ENCODE measurements at regions not wholly inside any gene's neighbourhood (a gene's known extent, or its start where the extent isn't known, plus 50 kb on each side); places are given as distances from the start of the nearest gene placed in this dataset.
A peak's percentile ranks its signal among the peaks of the same experiment; 100 is the strongest.
"Not testable (repeated sequence)": the region's sequence is repeated elsewhere in the genome, so short reads cannot be mapped to it uniquely, and the experiment has no call there.

DNA sequence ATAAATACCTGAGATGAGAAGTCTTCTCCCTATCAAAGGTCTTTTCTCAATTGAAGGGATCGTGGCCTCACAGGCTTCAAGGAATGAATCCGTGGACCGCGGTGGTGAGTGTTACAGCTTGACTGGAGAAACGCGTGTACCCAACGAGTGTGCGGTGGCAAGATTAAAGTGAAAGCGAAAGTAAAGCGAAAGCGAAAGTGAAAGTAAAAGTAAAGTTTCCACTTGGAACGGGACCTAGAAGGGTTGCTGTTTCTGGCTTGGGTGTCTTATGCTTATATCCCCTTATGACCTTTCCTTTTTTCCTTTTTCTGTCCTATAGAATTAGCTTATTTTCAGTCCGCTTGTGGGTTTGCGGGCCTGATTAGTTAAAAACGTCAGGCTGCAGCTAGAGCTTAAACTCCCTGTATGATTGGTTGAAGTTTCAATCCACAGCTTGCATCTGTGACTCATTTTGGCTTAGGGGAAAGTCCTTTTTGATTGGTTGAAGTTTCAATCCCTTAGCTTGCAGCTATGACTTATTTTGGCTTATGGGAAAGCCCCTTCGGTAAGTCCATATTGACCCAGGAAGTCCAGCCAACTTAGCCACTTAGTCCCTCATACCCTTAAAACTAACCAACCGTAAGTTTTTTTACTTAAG lies 924.3 kb upstream of the CDH10 start:
- DNase-seq = peak in 1 of 5 donors; percentile 0

DNA sequence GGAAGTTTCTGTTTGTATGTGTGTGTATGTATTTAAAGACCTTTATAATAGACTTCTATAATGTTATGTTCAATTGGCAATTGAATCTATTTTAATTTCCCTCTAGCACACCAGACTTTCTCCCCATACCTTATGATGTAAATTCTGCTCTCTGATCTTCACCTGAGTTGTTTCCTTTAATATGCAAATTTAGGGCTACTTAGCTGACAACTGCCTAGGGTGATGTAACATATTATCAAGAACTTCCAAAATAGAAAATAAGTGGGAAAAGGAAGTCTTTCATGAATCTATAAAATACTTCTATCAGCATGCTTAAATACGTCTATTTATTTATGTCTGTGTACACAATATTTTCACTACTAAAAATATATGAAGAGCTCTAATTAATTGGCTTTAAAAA lies 923.5 kb upstream of the CDH10 start:
- no peak for DNase-seq

- no peak for DNase-seq
These were observed 923.1 kb upstream of the CDH10 start for GRCh38 chr5:25567881-25568280.

GRCh38 chr5:25562656-25563055 lies 917.9 kb upstream of the CDH10 start:
- no peak for DNase-seq

- no peak for DNase-seq
These were observed 909.3 kb upstream of the CDH10 start for GRCh38 chr5:25554077-25554476.

DNA sequence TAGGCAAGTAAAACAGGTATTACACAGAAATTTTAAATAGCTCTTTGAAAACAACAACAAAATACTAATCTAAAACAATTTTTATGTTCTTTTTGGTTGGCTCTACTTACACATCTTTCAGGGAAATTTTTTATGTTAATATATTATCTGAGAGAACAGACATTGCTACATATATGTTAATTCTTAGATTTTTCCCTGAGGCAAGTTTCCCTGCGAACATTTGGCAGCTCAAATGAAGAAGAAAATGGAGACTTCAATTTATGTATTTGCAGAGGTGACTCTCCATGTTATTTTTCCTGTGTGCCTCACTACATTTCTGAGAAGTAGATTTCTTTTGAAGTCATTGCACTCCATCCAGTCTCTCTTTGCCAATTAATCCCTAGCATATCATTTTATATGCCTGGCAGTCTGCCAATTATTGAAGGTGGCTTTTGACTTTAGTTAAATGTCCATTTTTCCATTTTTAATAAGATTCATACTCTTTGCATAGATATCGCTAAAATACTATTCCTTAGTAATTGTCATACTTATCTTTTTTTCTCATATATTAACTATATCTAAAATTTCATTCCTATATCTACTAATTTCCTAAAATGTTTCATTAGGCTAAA lies 908.2 kb upstream of the CDH10 start:
- no peak for DNase-seq

DNA sequence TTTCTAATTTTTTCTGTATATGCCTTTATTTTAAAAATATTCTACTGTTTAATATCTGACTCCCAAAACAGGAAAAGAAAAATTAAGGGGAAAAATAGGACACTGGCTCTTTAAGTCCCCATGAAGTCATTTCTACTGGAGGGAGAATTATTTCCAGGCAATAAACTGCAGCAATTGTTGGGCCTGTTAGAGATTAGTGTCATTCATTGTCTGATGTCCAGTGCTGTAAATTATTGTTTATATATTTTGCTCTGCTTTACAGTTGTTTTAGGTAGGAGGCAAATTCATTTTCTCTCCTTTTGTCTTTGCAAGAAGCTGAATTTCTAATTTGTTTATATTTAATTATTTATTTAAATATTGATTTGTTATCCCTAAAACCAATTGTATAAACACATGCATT lies 906.0 kb upstream of the CDH10 start:
- DNase-seq = no peak

DNA sequence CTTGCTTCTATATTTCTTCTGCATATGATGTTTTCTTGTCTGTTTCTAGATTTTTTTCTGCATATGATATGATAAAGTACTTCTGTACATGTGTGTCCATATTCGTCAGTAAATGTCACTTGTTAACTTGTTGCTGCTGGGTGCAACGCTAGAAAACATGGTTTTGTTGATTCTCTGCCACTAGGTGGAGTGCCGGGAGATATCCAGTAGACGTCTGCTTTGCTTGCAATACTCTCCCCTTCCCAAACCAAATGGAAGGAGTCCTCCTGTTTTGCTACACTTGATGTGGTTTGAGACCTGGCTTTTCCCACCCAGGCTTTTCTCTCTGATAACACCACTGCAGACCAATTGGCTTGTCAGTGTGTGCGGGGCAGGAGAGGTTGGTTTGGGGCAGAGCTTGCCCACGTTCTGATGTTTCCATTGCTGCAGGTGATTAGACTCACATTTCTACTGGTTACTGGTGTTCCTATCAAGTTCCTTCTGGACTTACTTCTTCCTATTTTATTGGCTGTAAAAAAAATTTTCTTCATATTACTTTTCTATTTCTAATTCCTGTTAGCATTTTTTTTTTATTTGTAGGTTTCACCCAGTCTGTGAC lies 900.0 kb upstream of the CDH10 start:
- no peak for DNase-seq

DNA sequence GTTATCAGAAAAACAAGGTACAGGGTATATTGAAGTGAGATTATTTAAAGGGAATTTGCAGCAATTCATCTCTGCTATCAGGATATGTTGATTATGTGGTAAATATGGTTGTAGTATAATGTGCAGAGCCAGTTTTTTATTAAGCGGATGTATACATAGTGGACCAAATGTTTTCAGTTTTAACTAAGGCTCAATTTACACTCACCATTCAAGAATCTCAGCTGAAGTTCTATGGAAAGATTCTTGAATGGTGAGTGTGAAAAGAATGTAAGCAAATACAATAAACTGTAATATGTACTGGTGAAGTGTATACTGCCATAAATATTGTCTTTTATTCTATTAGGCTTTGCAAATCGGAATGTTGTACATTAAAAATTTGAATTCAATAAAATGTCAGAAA lies 895.9 kb upstream of the CDH10 start:
- DNase-seq = no peak

DNA sequence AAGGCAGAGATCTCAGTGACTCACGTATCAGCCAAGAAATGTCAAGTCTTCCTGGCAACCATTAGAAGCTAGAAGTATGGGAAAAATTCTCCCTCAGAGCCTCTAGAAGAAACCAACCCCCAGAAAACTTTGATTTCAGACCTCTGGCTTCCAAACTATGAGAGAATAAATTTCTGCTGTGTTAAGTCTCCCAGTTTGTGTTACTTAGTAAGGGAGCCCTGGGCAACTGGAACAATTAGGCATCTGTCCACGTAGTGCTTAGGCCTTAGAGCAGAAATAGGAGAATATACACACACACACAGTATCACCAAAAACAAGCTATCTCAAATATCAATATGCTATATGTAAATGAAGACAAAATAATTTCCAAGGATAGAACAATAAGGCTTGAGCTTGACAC lies 894.8 kb upstream of the CDH10 start:
- no peak for DNase-seq

GRCh38 chr5:25536461-25536860 lies 891.7 kb upstream of the CDH10 start:
- not testable (repeated sequence) for DNase-seq

DNA sequence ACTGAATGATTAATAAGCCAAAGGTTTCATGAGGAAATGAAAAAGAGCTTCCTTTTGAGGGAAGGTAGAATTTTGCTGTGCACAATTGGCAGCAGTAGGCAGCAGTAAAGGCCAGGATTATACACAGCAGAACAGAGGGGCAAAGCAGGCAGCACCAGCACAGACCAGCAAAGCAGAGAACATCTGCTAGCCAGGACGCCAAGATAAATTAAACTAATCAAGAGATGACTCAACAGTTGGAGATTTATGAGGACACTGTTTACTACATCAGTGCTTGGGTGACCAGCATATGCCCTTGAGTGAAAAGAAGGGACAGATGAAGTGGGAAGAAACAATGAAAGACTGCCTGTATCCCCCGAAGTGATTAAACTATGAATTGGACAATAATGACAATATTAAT lies 871.4 kb upstream of the CDH10 start:
- DNase-seq = no peak

- DNase-seq = no peak
These were observed 870.7 kb upstream of the CDH10 start for GRCh38 chr5:25515525-25515924.

DNA sequence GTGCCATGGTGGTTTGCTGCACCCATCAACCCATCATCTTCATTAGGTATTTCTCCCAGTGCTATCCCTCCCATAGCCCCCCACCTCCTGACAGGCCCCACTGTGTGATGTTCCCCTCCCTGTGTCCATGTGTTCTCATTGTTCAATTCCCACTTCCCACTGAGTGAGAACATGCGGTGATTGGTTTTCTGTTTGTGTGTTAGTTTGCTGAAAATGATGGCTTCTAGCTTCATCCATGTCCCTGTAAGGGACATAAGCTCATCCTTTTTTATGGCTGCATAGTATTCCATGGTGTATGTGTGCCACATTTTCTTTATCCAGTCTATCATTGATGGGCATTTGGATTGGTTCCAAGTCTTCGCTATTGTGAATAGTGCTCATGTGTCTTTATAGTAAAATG lies 865.9 kb upstream of the CDH10 start:
- DNase-seq = not testable (repeated sequence)

DNA sequence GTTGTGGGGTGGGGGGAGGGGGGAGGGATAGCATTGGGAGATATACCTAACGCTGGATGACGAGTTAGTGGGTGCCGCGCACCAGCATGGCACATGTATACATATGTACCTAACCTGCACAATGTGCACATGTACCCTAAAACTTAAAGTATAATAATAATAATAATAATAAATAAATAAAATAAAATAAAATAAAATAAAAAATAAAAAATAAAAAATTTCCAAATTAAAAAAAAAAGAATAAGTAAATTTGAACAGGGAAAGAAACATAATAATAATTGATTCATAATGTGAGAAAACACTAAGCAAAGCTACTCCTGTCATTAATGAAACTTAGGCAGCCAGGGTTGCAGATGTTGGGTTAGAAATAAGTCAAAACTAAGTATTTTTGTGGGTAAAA lies 863.2 kb upstream of the CDH10 start:
- not testable (repeated sequence) for DNase-seq

DNA sequence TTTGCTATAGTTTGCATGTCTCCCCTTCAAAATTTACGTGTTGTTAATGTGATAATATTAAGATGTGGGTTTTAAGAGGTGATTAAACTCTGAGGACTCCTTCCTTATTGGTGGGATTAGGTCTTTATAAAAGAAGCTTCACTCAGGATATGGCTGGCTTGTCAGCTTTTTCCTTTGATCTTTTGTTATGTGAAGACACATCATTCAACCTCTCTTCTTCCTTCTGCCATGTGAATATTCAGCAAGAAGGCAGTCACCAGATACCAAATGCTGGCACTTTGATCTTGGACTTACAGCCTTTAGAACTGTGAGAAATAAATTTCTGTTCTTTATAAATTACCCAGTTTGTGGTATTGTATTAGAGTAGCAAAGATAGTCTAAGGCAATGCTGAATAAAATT lies 855.9 kb upstream of the CDH10 start:
- DNase-seq = no peak

DNA sequence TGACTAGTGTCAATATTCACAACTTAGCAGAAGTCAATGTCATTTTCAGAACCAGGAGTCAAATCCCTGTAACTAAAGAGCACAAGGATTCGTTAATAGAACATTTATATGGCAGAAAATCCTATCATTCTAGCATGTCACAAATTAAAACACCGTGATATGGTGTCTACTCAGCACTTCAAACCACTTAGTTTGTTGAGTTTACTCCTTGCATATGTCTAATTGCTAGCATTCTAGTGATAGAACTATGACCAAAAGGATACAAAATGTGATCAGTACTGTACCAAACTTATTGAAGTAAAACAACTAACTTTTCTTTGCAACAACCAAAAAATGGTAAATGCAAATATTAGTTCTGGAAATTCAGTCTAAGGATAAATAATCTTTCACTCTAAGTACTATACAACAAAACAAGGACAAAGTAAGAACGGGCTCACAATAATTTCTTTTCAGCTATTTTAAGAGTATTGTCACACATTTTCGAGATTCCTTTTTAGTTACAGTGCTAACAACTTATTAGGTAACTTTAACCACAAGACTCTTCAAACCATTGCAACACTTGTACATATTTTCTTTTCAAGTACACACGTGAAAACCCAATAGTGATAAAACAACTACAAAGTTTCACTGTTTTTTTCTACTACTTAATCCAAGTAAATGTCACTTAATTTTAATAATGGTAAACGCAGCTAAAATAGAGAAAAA lies 845.2 kb upstream of the CDH10 start:
- DNase-seq = no peak

- DNase-seq = no peak
These were observed 843.3 kb upstream of the CDH10 start for GRCh38 chr5:25488119-25488518.

DNA sequence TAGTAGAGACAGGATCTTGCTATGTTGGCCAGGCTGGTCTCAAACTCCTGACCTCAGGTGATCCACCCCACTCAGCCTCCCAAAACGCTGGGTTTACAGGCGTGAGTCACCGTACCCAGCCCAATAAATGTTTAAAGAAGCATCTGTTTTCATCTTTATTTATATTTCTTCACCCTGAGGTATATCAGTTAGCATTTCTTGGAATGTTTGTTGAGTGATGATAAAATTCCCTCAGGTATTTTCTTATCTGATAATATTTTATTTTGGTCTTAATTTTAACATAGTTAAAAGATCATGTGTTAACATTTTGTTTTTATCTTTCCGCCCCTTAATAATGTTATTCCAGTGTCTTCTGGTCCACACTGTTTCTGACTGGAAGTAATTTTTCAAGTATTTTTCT lies 839.6 kb upstream of the CDH10 start:
- no peak for DNase-seq

- DNase-seq = no peak
These were observed 836.7 kb upstream of the CDH10 start for GRCh38 chr5:25481463-25481862.

GRCh38 chr5:25459082-25459481 lies 814.3 kb upstream of the CDH10 start:
- no peak for DNase-seq

GRCh38 chr5:25458628-25459027 lies 813.9 kb upstream of the CDH10 start:
- no peak for DNase-seq

- DNase-seq = no peak
These were observed 808.7 kb upstream of the CDH10 start for GRCh38 chr5:25453500-25453899.

DNA sequence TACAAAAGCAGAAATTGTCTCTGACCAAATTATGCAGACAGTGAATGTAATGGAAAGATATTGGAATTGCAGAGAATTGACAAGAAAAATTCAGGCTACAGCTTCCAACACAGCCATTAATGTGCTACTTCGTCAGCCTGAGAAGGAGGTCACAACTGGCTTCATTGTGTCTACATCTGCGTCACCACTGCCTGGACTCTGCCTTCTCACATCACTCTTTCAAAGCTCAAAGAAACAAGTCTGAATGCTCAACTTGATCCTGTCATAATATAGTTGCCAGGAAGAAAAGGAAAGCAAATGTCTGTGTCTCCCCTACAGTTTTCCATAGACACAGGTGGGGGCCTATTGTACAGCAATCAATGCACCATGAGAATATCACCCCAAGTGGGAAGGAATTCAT lies 806.5 kb upstream of the CDH10 start:
- no peak for DNase-seq
